ENCODE measurements at regions not wholly inside any gene's neighbourhood (a gene's known extent, or its start where the extent isn't known, plus 50 kb on each side); places are given as distances from the start of the nearest gene placed in this dataset.

GRCh38 chr19:20271215-20271926 is 104.4 kb downstream of the ZNF486 start:
- no peak for TF ChIP-seq ELK1 (IDR thresholded peaks at IDR 0.05; ENCODE audit: borderline replicate concordance, low read depth, low read length)
- no peak for TF ChIP-seq CTCF (conservative IDR thresholded peaks at IDR 0.05; ENCODE audit: low read depth, low read length)
- TF ChIP-seq POLR2A (IDR thresholded peaks at IDR 0.05; ENCODE audit: low read depth, low read length) = no peak
- no peak for TF ChIP-seq MAFK (IDR thresholded peaks at IDR 0.05; ENCODE audit: low read depth, low read length)
- no peak for TF ChIP-seq USF2 (IDR thresholded peaks at IDR 0.05; ENCODE audit: low read depth, low read length)
- TF ChIP-seq BHLHE40 (IDR thresholded peaks at IDR 0.05; ENCODE audit: low read depth, low read length) = no peak
- no peak for TF ChIP-seq RFX5 (IDR thresholded peaks at IDR 0.05; ENCODE audit: low read depth, low read length)
- TF ChIP-seq MAZ (IDR thresholded peaks at IDR 0.05; ENCODE audit: borderline replicate concordance, low read depth, low read length) = no peak
- no peak for TF ChIP-seq RAD21 (IDR thresholded peaks at IDR 0.05; ENCODE audit: low read length)
- no peak for TF ChIP-seq CHD1 (IDR thresholded peaks at IDR 0.05; ENCODE audit: low read depth, low read length)
- no peak for TF ChIP-seq CEBPB (IDR thresholded peaks at IDR 0.05; ENCODE audit: low read depth, low read length)
- no peak for TF ChIP-seq MXI1 (IDR thresholded peaks at IDR 0.05; ENCODE audit: borderline replicate concordance, low read depth, low read length)
- TF ChIP-seq RCOR1 (IDR thresholded peaks at IDR 0.05; ENCODE audit: insufficient replicate concordance, low read length) = no peak
